ENCODE measurements at regions not wholly inside any gene's neighbourhood (a gene's known extent, or its start where the extent isn't known, plus 50 kb on each side); places are given as distances from the start of the nearest gene placed in this dataset.
"Not testable (repeated sequence)": the region's sequence is repeated elsewhere in the genome, so short reads cannot be mapped to it uniquely, and the experiment has no call there.

GRCh38 chr17:70886648-70887047, 717.3 kb downstream of the KCNJ2 start:
- DNase-seq = no peak

- DNase-seq = no peak
These were observed 719.0 kb downstream of the KCNJ2 start for GRCh38 chr17:70888324-70888723.

DNA sequence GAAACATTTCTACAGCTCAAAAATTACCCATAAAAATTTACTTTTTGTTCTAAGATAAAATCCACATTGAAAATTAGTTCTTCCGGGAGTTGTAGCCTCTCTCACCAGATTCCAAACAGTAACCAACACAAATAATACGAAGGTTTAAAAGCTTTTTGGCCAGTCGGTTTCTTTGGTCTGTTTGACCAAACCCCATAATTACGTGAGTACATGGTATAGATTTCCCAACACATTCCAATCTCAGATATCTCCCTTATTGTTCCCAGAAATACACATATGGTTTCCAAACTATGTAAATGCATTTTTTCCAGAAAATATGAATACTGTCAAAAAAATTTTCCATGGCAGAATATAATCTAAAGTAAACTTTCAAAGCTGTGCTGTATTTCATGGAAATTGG, 722.0 kb downstream of the KCNJ2 start:
- no peak for DNase-seq

DNA sequence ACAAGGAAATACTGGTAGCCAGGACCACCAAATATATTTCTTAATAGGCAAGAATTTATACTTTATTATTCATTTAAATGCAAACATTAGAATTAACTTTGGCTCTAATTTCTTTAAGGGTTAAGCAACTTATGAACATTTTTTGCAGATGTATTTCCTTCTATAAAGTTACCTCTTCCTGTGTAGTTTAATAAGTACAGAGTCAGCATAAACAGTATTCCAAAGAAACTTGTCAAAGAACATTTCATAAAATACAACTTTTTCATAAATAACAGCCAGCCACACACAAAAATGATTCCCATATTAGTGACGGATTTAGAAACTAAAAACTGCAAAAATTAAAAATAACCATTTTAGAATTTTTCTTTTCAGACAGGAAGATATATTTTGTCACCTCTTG, 723.2 kb downstream of the KCNJ2 start:
- DNase-seq = no peak

- no peak for DNase-seq
These were observed 727.5 kb downstream of the KCNJ2 start for GRCh38 chr17:70896843-70897242.

DNA sequence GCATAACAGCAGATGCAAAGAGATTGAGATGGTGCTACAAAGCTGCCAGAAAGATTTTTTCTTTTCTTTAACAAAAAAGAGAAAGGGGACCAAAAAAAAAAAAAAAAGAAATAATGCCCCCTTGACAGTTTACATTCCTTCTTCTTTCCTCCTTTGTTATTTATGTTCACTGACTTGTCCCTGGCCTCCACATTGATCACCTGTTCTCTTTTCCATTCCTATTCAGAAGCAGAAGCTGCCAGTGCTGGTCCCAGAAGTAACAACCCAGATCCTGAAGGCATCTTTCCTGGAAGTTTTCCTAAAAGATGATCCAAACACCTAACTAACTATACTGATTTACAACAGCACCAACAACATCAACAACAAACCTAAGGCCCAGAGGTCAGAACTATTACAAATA, 728.1 kb downstream of the KCNJ2 start:
- DNase-seq = no peak

DNA sequence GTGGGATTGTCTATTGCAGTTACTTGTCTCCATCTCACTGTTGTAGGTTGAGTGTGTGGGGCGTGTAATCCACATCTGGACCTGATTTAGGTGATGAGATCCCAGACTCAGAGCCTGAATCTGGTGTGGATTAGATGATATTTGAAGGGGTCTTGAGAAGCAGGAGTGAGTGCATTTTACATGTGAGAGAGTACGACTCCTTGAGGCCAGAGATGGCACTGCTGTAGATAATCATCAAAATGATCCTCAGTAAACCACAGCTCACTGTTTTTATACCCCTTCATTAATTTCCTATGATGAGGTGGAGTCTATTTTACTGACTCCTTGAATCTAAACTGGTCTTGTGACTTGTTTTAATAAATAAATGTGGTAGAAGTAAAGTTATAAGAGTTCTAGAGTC, 732.5 kb downstream of the KCNJ2 start:
- no peak for DNase-seq

DNA sequence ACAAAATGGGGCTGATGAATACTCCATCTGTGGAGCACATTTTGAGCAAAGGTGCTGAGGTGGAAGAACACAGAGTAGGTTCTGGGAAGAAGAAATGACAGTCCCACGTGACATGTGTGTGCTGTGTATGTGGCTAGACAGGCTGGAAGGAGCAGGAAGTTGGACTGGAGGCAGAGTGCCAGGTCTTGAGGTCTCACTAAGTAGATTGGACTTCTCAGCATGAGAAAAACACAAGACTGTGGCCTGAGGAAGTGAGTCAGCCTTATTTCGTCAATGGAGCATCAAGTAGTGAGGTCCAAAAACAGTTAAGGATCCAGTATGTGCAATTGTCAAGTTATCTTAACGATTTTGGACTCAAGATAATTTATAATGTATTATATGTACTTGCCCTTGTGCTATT, 736.5 kb downstream of the KCNJ2 start:
- DNase-seq = no peak

GRCh38 chr17:70906808-70907207, 737.5 kb downstream of the KCNJ2 start:
- DNase-seq = no peak

- no peak for DNase-seq
These were observed 743.6 kb downstream of the KCNJ2 start for GRCh38 chr17:70912716-70913485.

- no peak for DNase-seq
These were observed 747.1 kb downstream of the KCNJ2 start for GRCh38 chr17:70916469-70916868.

- DNase-seq = no peak
These were observed 749.9 kb downstream of the KCNJ2 start for GRCh38 chr17:70919241-70919640.

- no peak for DNase-seq
These were observed 751.1 kb downstream of the KCNJ2 start for GRCh38 chr17:70920416-70920815.

- no peak for DNase-seq
These were observed 752.9 kb downstream of the KCNJ2 start for GRCh38 chr17:70922268-70922667.

DNA sequence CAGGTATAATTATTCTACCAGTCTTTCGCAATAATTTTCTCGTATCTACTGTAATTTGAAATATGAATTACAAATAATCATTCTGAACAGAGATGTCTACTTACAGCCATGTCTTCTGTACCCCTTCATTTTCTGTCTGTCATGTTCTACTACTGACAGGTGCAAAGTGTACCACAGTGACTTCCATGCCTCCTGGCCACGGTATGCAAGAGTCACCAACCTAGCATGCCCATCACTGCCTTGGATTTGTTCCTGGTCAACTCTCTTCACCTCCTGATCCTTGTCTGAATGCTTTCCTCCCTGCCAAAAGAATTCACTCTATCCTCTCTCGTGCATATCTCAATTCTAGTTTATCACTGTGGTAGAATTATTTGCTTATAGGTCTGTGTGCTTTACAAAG, 755.4 kb downstream of the KCNJ2 start:
- no peak for DNase-seq

GRCh38 chr17:70929226-70929625, 759.9 kb downstream of the KCNJ2 start:
- DNase-seq = no peak

DNA sequence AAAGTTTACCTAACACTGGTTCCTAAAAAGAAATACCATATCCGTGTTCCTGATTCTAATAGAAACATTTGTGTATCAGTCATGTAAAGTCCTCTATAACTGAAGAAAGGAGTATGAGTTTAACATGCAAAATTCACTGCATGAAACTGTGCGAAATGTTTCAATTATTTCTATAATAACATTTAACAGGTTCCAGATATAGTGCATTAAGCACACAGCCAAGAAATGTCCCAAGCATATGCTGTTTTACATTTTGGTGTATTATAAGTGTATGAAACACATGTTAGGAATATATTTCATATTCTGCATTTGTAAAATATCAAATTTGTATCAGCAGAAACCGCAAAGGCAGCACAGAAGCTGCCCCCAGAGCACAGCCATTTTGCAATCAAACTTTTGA, 764.9 kb downstream of the KCNJ2 start:
- DNase-seq = no peak

DNA sequence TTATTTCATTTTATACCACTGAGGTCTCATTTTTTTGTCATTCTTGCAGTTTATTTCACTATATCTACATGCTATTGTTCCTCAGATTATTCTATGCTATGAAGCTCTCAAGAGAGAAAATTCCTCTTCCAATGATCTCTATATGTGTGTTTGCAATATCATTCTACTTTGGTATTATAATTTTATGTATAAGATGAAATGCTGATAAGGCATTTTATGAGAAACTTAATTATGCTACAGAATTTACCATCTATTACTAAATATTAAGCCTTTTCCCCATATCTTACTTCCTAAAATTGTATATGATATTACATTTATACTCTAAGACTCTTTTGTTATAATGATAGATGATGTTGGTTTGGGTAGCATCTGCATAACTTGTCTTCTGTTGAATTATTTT, 765.5 kb downstream of the KCNJ2 start:
- no peak for DNase-seq

- DNase-seq = no peak
These were observed 767.4 kb downstream of the KCNJ2 start for GRCh38 chr17:70936724-70937123.

DNA sequence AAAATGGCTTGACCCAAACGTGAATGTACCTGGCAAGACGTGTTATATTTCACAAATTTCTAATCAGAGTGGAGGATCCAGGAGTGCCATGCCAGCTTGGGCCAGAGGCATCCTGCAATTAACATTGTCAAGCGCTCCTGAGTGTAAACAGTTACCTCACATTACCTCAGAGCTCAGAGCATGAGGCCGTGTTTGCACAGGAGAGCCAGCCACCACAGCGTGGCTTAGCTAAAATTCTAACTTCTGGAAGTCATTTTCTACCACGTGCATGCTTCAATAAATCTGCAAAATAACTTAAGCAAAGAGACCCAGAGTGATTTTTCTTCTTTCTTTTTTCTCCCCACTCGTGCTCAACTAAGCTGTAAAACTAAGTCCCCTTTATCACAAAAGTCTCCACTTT, 769.0 kb downstream of the KCNJ2 start:
- peak; percentile 20 to 30 for DNase-seq

GRCh38 chr17:70945386-70945785, 776.1 kb downstream of the KCNJ2 start:
- DNase-seq = no peak

- DNase-seq = no peak
These were observed 777.9 kb downstream of the KCNJ2 start for GRCh38 chr17:70947215-70947614.

GRCh38 chr17:70947636-70948565, 778.6 kb downstream of the KCNJ2 start:
- no peak for DNase-seq

DNA sequence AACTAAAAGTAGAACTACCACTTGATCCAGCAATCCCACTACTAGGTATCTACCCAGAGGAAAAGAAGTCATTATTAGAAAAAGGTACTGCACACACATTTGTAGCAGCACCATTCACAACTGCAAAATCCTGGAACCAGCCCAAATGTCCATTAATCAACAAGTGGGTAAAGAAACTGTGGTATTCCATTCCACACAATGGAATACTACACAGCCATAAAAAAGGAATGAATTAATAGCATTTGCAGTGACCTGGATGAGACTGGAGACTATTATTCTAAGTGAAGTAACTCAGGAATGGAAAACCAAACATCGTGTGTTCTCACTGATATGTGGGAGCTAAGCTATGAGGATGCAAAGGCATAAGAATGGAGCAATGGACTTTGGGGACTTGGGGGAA, 783.8 kb downstream of the KCNJ2 start:
- not testable (repeated sequence) for DNase-seq
